ENCODE measurements at regions not wholly inside any gene's neighbourhood (a gene's known extent, or its start where the extent isn't known, plus 50 kb on each side); places are given as distances from the start of the nearest gene placed in this dataset.

DNA sequence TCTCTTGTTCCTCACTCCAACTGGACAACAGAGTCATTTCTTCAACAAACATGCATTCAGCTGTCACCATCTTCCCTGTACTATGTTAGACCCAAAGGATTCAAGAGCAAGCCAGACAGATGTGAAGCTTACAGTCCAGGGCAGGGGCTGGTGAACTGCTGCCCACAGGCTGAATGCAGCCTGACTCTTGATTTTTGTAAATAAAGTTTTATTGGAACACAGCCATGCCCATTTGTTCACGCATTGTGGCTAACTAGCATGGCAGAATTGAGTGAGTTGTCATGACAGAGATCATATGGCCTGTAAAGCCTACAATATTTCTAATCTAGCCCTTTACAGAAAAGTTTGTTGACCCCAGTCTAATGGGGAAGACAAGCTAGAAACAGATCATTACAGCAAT lies 208.7 kb downstream of the EMX2 start:
- Histone ChIP-seq H3K4me3 (ENCODE audit: low read length) (no peak overlapping the region), H3K36me3 (ENCODE audit: control insufficient read depth, insufficient read depth, low read length) (no peaks in the 10 kb centered on the region), H3K9ac (ENCODE audit: low read length) (no peak overlapping the region), H3K27me3 (ENCODE audit: control insufficient read depth, insufficient read depth, low read length) (no peaks in the 10 kb centered on the region), H3K27ac (ENCODE audit: low read depth, low read length) (no peak overlapping the region), H3K4me1 (ENCODE audit: control insufficient read depth, insufficient read depth, low read length) (no peaks in the 10 kb centered on the region)

DNA sequence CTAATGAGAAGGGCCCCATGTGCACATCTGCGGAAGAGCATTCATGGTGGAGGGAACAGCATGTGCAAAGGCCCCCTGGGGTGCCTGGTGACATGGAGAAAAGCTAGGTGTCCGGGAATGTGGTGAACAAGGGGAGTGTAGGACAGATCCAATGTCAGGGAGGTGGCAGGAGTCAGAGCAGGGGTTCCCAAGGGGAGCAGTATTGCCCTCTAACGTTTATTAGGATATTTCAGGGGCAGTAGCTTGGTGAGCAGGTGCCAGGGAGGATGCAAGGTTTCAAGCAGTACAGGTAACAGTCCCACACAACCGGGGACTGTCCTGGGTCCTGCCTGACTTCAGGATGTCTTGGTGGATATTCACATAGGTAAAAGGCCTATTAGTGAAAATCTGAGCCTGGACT lies 209.6 kb downstream of the EMX2 start:
- Histone ChIP-seq H3K36me3 (ENCODE audit: control insufficient read depth, insufficient read depth, low read length) (no peaks in the 10 kb centered on the region), H3K4me1 (ENCODE audit: control insufficient read depth, insufficient read depth, low read length) (no peaks in the 10 kb centered on the region), H3K4me3 (ENCODE audit: low read length) (no peak overlapping the region), H3K9ac (ENCODE audit: low read length) (no peak overlapping the region), H3K27ac (ENCODE audit: low read depth, low read length) (no peak overlapping the region), H3K27me3 (ENCODE audit: control insufficient read depth, insufficient read depth, low read length) (no peaks in the 10 kb centered on the region)

DNA sequence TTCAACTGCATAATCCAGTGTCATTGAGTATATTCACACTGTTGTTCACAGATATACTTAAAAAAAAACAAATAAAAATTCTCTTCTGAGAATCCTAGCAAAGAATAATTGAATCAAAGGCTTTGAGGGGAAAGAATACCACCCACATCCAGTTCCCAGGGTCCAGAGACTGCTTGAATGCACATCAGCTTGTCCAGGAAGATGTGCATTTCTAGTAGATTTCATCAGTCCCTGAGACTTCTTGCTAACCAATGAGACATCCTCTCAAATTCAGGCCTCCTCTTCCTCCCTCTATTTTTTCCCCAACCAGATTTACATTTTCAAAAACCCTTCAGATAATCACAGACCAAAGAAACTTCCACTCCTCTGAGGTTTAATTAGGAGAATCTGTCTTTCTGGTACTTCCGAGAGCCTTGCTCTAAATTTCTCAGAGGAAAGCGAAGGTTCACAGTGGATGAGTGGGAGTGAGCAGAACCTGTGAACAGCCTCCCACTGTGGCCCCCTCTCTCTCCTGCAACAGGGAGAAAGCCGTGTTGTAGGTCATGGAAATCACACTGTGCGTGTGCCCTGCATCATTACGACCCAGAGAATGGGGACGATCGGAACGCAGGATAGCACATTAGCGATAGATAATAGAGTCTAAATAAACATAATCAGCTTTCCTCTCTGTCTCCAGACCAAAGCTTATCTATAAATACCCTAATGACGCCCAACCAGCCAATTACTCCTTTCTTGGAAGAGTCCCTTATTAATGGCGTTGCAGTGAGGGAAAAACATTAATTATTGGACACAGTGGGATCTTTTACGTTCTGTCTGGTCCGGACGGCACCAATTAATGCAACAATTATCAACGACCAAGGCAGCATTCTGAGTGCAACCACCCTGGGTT lies 212.5 kb downstream of the EMX2 start:
- no peaks in the 10 kb centered on the region for H3K27me3 ChIP-seq (ENCODE audit: control insufficient read depth, insufficient read depth, low read length)
- no peak overlapping the region for H3K4me3 ChIP-seq (ENCODE audit: low read length)
- H3K9ac ChIP-seq (ENCODE audit: low read length), result no peak overlapping the region
- H3K36me3 ChIP-seq (ENCODE audit: control insufficient read depth, insufficient read depth, low read length), result no peaks in the 10 kb centered on the region
- H3K27ac ChIP-seq (ENCODE audit: low read depth, low read length), result no peak overlapping the region
- no peaks in the 10 kb centered on the region for H3K4me1 ChIP-seq (ENCODE audit: control insufficient read depth, insufficient read depth, low read length)

DNA sequence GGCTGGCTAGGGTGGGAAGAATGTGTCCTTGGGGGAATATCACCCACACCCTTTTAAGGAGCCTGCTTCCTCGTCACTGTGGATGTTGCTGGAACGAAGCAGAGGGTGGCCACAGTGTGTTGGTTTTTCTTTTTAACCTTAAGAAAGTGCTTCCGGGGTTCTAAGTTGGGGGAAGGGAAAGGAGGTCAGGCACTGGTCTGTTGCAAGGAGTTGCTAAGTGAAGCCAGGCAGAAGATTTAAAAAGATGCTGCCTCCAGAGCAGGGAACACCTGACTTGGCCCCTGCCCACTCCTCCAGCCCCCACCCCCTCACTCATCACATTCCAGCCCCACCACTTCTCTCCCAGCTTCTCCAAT lies 213.1 kb downstream of the EMX2 start:
- H3K4me1 ChIP-seq (ENCODE audit: control insufficient read depth, insufficient read depth, low read length), result no peaks in the 10 kb centered on the region
- no peak overlapping the region for H3K9ac ChIP-seq (ENCODE audit: low read length)
- no peaks in the 10 kb centered on the region for H3K36me3 ChIP-seq (ENCODE audit: control insufficient read depth, insufficient read depth, low read length)
- no peak overlapping the region for H3K27ac ChIP-seq (ENCODE audit: low read depth, low read length)
- H3K27me3 ChIP-seq (ENCODE audit: control insufficient read depth, insufficient read depth, low read length), result no peaks in the 10 kb centered on the region
- H3K4me3 ChIP-seq (ENCODE audit: low read length), result no peak overlapping the region

DNA sequence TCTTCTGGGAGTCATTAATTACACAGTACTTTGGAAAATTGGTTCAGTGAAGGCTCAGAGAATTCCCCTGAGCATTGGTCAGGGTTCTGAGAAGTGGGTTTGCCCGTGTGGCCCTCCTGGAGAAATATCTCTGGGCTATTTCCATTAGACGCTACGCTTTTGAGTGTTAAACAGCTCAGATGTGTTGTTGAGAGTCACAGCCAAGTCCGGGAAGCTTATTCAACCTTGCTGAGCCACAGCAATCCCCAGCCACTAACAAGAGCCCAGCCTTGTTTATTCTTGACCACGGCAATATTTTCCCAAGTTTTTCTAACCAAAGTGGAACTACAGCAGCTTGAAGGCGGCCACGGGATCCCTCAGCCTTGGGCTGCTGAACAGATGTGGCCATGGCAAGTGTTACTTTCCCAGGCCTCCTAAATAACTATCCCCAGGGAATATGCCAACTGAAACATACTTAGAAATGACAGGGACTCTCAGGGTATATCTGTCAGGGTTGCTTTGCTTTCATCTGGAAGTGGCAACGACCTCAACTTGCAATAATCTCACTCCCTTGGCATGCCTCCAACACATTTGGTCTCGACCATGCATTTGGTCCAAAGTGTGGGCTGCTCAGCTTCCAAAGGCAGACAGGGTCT lies 214.7 kb downstream of the EMX2 start:
- Histone ChIP-seq H3K9ac (ENCODE audit: low read length) (no peak overlapping the region), H3K27ac (ENCODE audit: low read depth, low read length) (no peak overlapping the region), H3K27me3 (ENCODE audit: control insufficient read depth, insufficient read depth, low read length) (no peaks in the 10 kb centered on the region), H3K4me3 (ENCODE audit: low read length) (no peak overlapping the region), H3K36me3 (ENCODE audit: control insufficient read depth, insufficient read depth, low read length) (no peaks in the 10 kb centered on the region), H3K4me1 (ENCODE audit: control insufficient read depth, insufficient read depth, low read length) (no peaks in the 10 kb centered on the region)

DNA sequence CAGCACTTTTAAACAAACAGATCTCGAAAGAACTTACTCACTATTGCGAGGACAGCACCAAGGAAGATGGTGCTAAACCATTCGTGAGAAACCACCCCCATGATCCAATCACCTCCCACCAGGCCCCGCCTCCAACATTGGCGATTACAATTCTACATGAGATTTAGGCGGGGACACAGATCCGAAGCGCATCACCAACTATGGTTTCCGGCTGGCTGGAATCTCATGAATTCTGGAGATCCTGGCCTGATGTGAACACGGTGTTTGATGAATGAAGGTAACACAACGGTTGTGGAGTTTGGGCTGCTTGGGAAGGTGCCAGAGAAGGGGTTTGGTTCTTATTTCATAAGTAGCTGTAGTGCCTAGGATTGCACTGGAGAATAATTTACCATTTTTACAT lies 216.7 kb downstream of the EMX2 start:
- no peak overlapping the region for H3K27ac ChIP-seq (ENCODE audit: low read depth, low read length)
- H3K27me3 ChIP-seq (ENCODE audit: control insufficient read depth, insufficient read depth, low read length), result no peaks in the 10 kb centered on the region
- H3K4me3 ChIP-seq (ENCODE audit: low read length), result no peak overlapping the region
- H3K36me3 ChIP-seq (ENCODE audit: control insufficient read depth, insufficient read depth, low read length), result no peaks in the 10 kb centered on the region
- no peak overlapping the region for H3K9ac ChIP-seq (ENCODE audit: low read length)
- H3K4me1 ChIP-seq (ENCODE audit: control insufficient read depth, insufficient read depth, low read length), result no peaks in the 10 kb centered on the region

DNA sequence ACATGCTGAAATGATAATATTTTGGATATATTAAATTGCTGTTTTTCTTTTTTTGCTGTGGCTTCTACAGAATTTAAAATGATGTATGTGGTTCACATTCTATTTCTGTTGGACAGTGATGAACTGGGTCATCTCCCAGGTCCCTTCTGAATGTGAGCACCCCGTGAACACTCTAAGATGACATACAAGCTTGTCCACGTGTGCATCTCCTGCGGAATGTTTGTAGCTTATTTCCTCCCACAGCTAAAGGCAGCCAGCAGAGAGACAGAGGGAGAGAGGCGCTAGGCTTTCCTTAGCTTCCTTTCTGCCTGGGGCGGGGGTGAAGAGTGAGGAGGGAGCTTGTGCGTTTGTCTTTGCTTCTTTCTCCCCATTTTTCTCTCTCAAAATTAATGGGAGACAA lies 219.1 kb downstream of the EMX2 start:
- Histone ChIP-seq H3K27ac (ENCODE audit: low read depth, low read length) (no peak overlapping the region), H3K4me1 (ENCODE audit: control insufficient read depth, insufficient read depth, low read length) (no peaks in the 10 kb centered on the region), H3K27me3 (ENCODE audit: control insufficient read depth, insufficient read depth, low read length) (no peaks in the 10 kb centered on the region), H3K4me3 (ENCODE audit: low read length) (no peak overlapping the region), H3K36me3 (ENCODE audit: control insufficient read depth, insufficient read depth, low read length) (no peaks in the 10 kb centered on the region), H3K9ac (ENCODE audit: low read length) (no peak overlapping the region)

DNA sequence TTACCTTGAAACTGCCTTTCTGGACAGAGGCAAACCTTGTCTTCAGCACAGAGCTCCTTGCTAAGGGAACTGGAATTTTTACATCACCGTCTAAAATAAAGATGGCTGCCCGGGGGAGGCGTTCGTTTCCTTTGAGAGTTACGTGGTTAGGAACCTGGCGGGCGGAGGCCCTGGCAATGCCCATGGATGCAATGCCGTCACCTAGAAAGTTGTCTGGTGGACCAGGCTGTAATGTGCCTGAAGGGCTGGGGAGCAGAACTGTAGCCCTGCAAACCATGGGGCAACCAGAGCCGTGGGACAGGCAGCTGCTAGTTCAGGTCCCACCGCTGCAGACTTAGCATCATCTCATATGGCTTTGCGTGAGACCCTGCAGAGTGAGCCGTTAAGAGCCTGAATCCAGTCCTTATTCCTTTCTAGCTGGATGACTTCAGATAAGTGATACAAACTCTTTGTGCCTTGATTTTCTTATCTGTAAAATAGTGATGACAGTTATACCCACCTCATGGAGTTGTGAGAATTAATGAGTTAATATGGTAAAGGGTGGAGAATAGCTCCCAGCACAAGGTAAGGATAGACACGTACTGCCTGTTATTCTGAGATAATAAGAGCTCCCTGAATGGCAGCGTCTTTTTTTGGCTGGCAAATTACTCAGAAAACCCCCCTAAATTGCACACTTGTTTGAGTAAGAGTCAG lies 219.7 kb downstream of the EMX2 start:
- H3K9ac ChIP-seq (ENCODE audit: low read length), result no peak overlapping the region
- H3K27ac ChIP-seq (ENCODE audit: low read depth, low read length), result no peak overlapping the region
- H3K4me1 ChIP-seq (ENCODE audit: control insufficient read depth, insufficient read depth, low read length), result no peaks in the 10 kb centered on the region
- no peaks in the 10 kb centered on the region for H3K36me3 ChIP-seq (ENCODE audit: control insufficient read depth, insufficient read depth, low read length)
- H3K4me3 ChIP-seq (ENCODE audit: low read length), result no peak overlapping the region
- no peaks in the 10 kb centered on the region for H3K27me3 ChIP-seq (ENCODE audit: control insufficient read depth, insufficient read depth, low read length)

DNA sequence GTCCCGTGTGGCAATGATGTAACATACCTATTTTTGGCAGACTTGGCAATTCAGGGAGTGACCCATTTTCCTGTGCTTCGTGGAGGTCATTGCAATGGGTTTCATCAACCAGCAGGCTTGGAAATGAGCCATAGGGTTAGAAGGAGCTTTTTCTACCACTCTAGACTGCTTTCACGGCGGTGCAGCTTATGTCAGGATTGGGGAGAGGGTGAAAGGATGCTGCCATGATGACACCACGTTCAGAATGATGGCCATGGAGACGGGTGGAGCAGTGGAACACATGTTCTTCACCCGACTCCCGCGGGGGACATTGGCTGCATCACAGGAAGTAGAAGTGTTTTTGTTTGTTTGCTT lies 220.2 kb downstream of the EMX2 start:
- H3K9ac ChIP-seq (ENCODE audit: low read length), result no peak overlapping the region
- H3K27me3 ChIP-seq (ENCODE audit: control insufficient read depth, insufficient read depth, low read length), result no peaks in the 10 kb centered on the region
- H3K4me3 ChIP-seq (ENCODE audit: low read length), result no peak overlapping the region
- H3K27ac ChIP-seq (ENCODE audit: low read depth, low read length), result no peak overlapping the region
- H3K4me1 ChIP-seq (ENCODE audit: control insufficient read depth, insufficient read depth, low read length), result no peaks in the 10 kb centered on the region
- no peaks in the 10 kb centered on the region for H3K36me3 ChIP-seq (ENCODE audit: control insufficient read depth, insufficient read depth, low read length)

DNA sequence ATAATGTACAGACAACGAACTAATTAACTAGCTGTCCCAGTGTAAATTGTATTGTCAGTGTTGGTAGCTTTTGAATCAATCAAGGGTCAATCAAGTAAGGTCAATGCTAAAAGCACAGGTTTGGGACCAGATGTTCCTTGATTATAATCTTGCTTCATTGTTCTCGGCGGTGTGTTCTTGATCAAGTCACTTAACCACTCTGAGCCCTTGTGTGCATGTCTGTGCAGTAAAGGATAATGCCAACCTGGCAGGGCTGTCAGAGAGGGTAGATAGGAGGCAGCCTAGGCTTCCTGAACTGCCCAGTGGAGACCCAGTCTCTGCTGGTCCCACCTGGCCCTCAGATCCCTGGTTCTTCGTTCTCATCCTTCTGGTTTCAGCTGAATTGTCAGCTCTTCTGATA lies 221.0 kb downstream of the EMX2 start:
- H3K27me3 ChIP-seq (ENCODE audit: control insufficient read depth, insufficient read depth, low read length), result no peaks in the 10 kb centered on the region
- no peak overlapping the region for H3K4me3 ChIP-seq (ENCODE audit: low read length)
- H3K27ac ChIP-seq (ENCODE audit: low read depth, low read length), result no peak overlapping the region
- H3K4me1 ChIP-seq (ENCODE audit: control insufficient read depth, insufficient read depth, low read length), result no peaks in the 10 kb centered on the region
- no peak overlapping the region for H3K9ac ChIP-seq (ENCODE audit: low read length)
- no peaks in the 10 kb centered on the region for H3K36me3 ChIP-seq (ENCODE audit: control insufficient read depth, insufficient read depth, low read length)

DNA sequence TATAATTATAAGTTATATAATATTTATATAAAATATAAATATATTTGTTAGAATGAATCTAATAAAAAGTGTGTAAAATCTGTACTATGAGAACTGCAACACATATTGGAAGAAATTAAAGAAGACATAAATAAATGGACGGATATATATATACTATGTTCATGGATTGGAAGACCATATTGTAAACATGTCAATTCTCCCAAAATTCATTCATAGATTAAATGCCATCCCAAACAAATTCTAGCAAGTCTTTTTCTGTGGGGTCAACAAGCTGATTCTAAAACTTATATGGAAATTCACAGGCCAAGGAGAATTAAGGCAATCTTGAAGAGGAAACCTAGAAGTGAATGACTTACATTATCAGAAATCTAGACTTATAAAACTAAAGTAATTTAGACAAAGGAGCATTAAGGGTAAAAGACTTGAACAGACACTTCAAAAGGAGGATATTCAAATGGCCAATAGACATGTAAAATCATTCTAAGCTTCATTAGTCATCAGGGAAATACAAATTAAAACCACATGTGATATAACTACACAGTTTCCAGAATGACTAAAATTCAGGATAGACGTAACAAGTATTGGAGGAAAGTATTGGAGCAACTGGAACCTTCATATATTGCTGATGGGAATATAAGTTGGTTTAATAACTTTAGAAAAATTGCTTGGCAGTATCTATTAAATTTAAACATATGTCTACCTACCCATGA lies 225.9 kb downstream of the EMX2 start:
- Histone ChIP-seq H3K9ac (ENCODE audit: low read length) (no peak overlapping the region), H3K27me3 (ENCODE audit: control insufficient read depth, insufficient read depth, low read length) (no peaks in the 10 kb centered on the region), H3K4me1 (ENCODE audit: control insufficient read depth, insufficient read depth, low read length) (no peaks in the 10 kb centered on the region), H3K36me3 (ENCODE audit: control insufficient read depth, insufficient read depth, low read length) (no peaks in the 10 kb centered on the region), H3K27ac (ENCODE audit: low read depth, low read length) (no peak overlapping the region), H3K4me3 (ENCODE audit: low read length) (no peak overlapping the region)

DNA sequence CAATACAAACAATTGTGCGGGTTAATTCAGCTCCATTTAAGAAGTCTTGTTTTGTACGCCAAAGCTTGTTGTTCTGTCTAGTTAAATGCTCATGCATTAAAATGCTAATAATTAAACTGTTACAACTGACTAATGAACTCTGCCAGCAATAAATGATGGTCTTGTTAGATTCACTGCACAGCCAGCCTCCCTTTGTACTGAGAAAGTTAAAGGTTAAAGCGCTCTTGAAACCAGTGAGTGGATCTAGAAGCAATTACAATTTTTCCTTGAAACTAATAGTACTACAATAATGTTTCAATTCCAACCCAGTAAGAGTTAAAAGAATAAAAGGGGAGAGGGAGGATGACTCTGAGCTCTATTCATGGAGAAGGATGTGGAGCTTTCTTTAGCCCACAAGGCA lies 233.0 kb downstream of the EMX2 start:
- no peak overlapping the region for H3K27ac ChIP-seq (ENCODE audit: low read depth, low read length)
- no peaks in the 10 kb centered on the region for H3K4me1 ChIP-seq (ENCODE audit: control insufficient read depth, insufficient read depth, low read length)
- no peak overlapping the region for H3K4me3 ChIP-seq (ENCODE audit: low read length)
- no peaks in the 10 kb centered on the region for H3K27me3 ChIP-seq (ENCODE audit: control insufficient read depth, insufficient read depth, low read length)
- no peak overlapping the region for H3K9ac ChIP-seq (ENCODE audit: low read length)
- no peaks in the 10 kb centered on the region for H3K36me3 ChIP-seq (ENCODE audit: control insufficient read depth, insufficient read depth, low read length)
